ENCODE measurements at regions not wholly inside any gene's neighbourhood (a gene's known extent, or its start where the extent isn't known, plus 50 kb on each side); places are given as distances from the start of the nearest gene placed in this dataset.

- no peak for DNase-seq (ENCODE audit: low spot score)
Measured at GRCh38 chr19:30783212-30783611, 411.0 kb downstream of the ZNF536 start.

- DNase-seq (ENCODE audit: low spot score): no peak
Measured at GRCh38 chr19:30781519-30781918, 409.3 kb downstream of the ZNF536 start.

GRCh38 chr19:30781047-30781446, 408.9 kb downstream of the ZNF536 start:
- no peak for DNase-seq (ENCODE audit: low spot score)

- no peak for DNase-seq (ENCODE audit: low spot score)
Measured at GRCh38 chr19:30780456-30780855, 408.3 kb downstream of the ZNF536 start.

GRCh38 chr19:30780032-30780431, 407.8 kb downstream of the ZNF536 start:
- DNase-seq (ENCODE audit: low spot score): no peak

GRCh38 chr19:30778961-30779715, 407.0 kb downstream of the ZNF536 start:
- DNase-seq (ENCODE audit: low spot score): no peak

GRCh38 chr19:30778061-30778460, 405.9 kb downstream of the ZNF536 start:
- no peak for DNase-seq (ENCODE audit: low spot score)

- no peak for DNase-seq (ENCODE audit: low spot score)
Measured at GRCh38 chr19:30775956-30776355, 403.8 kb downstream of the ZNF536 start.

- DNase-seq (ENCODE audit: low spot score): no peak
Measured at GRCh38 chr19:30774252-30774766, 402.1 kb downstream of the ZNF536 start.

- DNase-seq (ENCODE audit: low spot score): no peak
Measured at GRCh38 chr19:30762651-30763050, 390.5 kb downstream of the ZNF536 start.

GRCh38 chr19:30760014-30760413, 387.8 kb downstream of the ZNF536 start:
- DNase-seq (ENCODE audit: low spot score): no peak

- DNase-seq (ENCODE audit: low spot score): no peak
Measured at GRCh38 chr19:30757837-30758617, 385.8 kb downstream of the ZNF536 start.

- no peak for DNase-seq (ENCODE audit: low spot score)
Measured at GRCh38 chr19:30757104-30757836, 385.1 kb downstream of the ZNF536 start.

- no peak for DNase-seq (ENCODE audit: low spot score)
Measured at GRCh38 chr19:30755581-30755980, 383.4 kb downstream of the ZNF536 start.

- DNase-seq (ENCODE audit: low spot score): no peak
Measured at GRCh38 chr19:30754162-30754561, 382.0 kb downstream of the ZNF536 start.

- DNase-seq (ENCODE audit: low spot score): no peak
Measured at GRCh38 chr19:30752876-30753275, 380.7 kb downstream of the ZNF536 start.

- no peak for DNase-seq (ENCODE audit: low spot score)
Measured at GRCh38 chr19:30752201-30752600, 380.0 kb downstream of the ZNF536 start.

GRCh38 chr19:30745476-30745985, 373.3 kb downstream of the ZNF536 start:
- no peak for DNase-seq (ENCODE audit: low spot score)

GRCh38 chr19:30744741-30745475, 372.7 kb downstream of the ZNF536 start:
- DNase-seq (ENCODE audit: low spot score): no peak

- no peak for DNase-seq (ENCODE audit: low spot score)
Measured at GRCh38 chr19:30743702-30744101, 371.5 kb downstream of the ZNF536 start.

GRCh38 chr19:30743011-30743410, 370.8 kb downstream of the ZNF536 start:
- no peak for DNase-seq (ENCODE audit: low spot score)

Data from HuH-7.5 (cell line).